ENCODE measurements at regions not wholly inside any gene's neighbourhood (a gene's known extent, or its start where the extent isn't known, plus 50 kb on each side); places are given as distances from the start of the nearest gene placed in this dataset.
A peak's percentile ranks its signal among the peaks of the same experiment; 100 is the strongest.

- H3K9me3 ChIP-seq (replicated peaks; ENCODE audit: control insufficient read depth, low read depth, low read length), result no peaks in the 10 kb centered on the region
- no peaks in the 10 kb centered on the region for H3K4me1 ChIP-seq (ENCODE audit: control insufficient read depth, insufficient read depth, low read length)
- H3K27me3 ChIP-seq (ENCODE audit: control insufficient read depth, insufficient read depth, low read length), result no peaks in the 10 kb centered on the region
- 97% methylated on average over 5 of the region's 8 CpGs for WGBS (ENCODE audit: insufficient coverage)
- no peak for DNase-seq
- no peaks in the 10 kb centered on the region for H3K36me3 ChIP-seq (ENCODE audit: control insufficient read depth, insufficient read depth, low read length)
- H3K4me3 ChIP-seq (ENCODE audit: low read length), result no peak overlapping the region
- H3K27ac ChIP-seq (ENCODE audit: low read length), result no peak overlapping the region
These were observed 405.4 kb downstream of the SOX2 start for GRCh38 chr3:182117131-182117530.

DNA sequence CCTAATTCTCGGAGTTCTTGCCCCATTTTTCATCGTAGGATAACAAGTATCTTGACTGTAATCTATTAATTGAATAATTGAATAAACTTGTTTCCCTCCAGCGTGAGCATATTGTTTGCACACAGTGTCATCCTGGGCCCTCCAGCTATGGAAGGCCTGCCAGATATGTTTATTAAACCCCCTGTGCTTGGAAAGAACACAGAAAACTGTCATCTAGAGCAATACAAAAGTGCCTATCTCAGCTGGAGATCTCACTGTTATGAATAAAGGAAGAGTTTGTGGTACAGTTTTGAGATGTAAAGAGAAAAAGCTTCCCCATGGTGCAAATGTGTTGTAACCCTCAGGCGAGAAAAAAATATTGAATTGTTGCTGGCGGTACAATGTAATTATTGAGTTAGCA lies 405.9 kb downstream of the SOX2 start:
- DNase-seq, result no peak
- no peak overlapping the region for H3K27ac ChIP-seq (ENCODE audit: low read length)
- H3K4me3 ChIP-seq (ENCODE audit: low read length), result no peak overlapping the region
- H3K36me3 ChIP-seq (ENCODE audit: control insufficient read depth, insufficient read depth, low read length), result no peaks in the 10 kb centered on the region
- H3K27me3 ChIP-seq (ENCODE audit: control insufficient read depth, insufficient read depth, low read length), result no peaks in the 10 kb centered on the region
- H3K9me3 ChIP-seq (replicated peaks; ENCODE audit: control insufficient read depth, low read depth, low read length), result no peaks in the 10 kb centered on the region
- H3K4me1 ChIP-seq (ENCODE audit: control insufficient read depth, insufficient read depth, low read length), result no peaks in the 10 kb centered on the region
- no CpG with 5 or more reads among the region's 5 CpGs for WGBS (ENCODE audit: insufficient coverage)

DNA sequence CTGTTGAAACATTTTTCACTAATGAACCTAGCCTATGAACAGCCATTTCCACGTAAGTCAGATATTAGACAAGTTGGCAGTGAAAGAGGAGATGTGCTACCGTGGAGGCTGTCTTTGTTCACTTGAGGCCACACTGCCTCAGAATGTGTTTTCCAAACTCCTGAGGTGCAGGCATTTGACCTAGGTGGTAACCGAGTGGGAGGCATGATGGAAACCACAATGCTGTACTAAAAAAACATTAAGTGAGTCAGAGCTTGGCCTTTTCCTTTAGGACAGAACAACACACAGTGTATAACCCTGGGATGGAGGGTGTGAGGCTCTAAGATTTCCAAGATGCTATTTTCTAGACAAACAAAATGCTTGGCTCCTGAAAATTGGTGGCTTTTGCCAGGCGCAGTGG lies 406.3 kb downstream of the SOX2 start:
- no peaks in the 10 kb centered on the region for H3K4me1 ChIP-seq (ENCODE audit: control insufficient read depth, insufficient read depth, low read length)
- H3K36me3 ChIP-seq (ENCODE audit: control insufficient read depth, insufficient read depth, low read length), result no peaks in the 10 kb centered on the region
- H3K27ac ChIP-seq (ENCODE audit: low read length), result no peak overlapping the region
- DNase-seq, result no peak
- no peak overlapping the region for H3K4me3 ChIP-seq (ENCODE audit: low read length)
- no peaks in the 10 kb centered on the region for H3K9me3 ChIP-seq (replicated peaks; ENCODE audit: control insufficient read depth, low read depth, low read length)
- H3K27me3 ChIP-seq (ENCODE audit: control insufficient read depth, insufficient read depth, low read length), result no peaks in the 10 kb centered on the region
- WGBS (ENCODE audit: insufficient coverage), result 86% methylated on average over 2 of the region's 4 CpGs

- H3K27ac ChIP-seq (ENCODE audit: low read length), result no peak overlapping the region
- H3K4me1 ChIP-seq (ENCODE audit: control insufficient read depth, insufficient read depth, low read length), result no peaks in the 10 kb centered on the region
- H3K36me3 ChIP-seq (ENCODE audit: control insufficient read depth, insufficient read depth, low read length), result no peaks in the 10 kb centered on the region
- H3K27me3 ChIP-seq (ENCODE audit: control insufficient read depth, insufficient read depth, low read length), result no peaks in the 10 kb centered on the region
- H3K4me3 ChIP-seq (ENCODE audit: low read length), result no peak overlapping the region
- WGBS (ENCODE audit: insufficient coverage), result no CpG with 5 or more reads among the region's 2 CpGs
- DNase-seq, result no peak
- H3K9me3 ChIP-seq (replicated peaks; ENCODE audit: control insufficient read depth, low read depth, low read length), result no peaks in the 10 kb centered on the region
These were observed 409.7 kb downstream of the SOX2 start for GRCh38 chr3:182121401-182121800.

- 20% methylated on average over 2 of the region's 3 CpGs for WGBS (ENCODE audit: insufficient coverage)
- H3K27me3 ChIP-seq (ENCODE audit: control insufficient read depth, insufficient read depth, low read length), result no peaks in the 10 kb centered on the region
These were observed 411.1 kb downstream of the SOX2 start for GRCh38 chr3:182122779-182123178.

GRCh38 chr3:182124187-182124586 lies 412.5 kb downstream of the SOX2 start:
- Histone ChIP-seq H3K4me3 (ENCODE audit: low read length) (no peak overlapping the region), H3K4me1 (ENCODE audit: control insufficient read depth, insufficient read depth, low read length) (no peaks in the 10 kb centered on the region), H3K36me3 (ENCODE audit: control insufficient read depth, insufficient read depth, low read length) (no peaks in the 10 kb centered on the region), H3K9me3 (replicated peaks; ENCODE audit: control insufficient read depth, low read depth, low read length) (no peaks in the 10 kb centered on the region), H3K27me3 (ENCODE audit: control insufficient read depth, insufficient read depth, low read length) (no peaks in the 10 kb centered on the region), H3K27ac (ENCODE audit: low read length) (no peak overlapping the region)
- peak; percentile 1 for DNase-seq
- WGBS (ENCODE audit: insufficient coverage), result no CpG with 5 or more reads among the region's 3 CpGs

More at GRCh38 chr3:182122779-182123178, 411.1 kb downstream of the SOX2 start:
- Histone ChIP-seq H3K4me3 (ENCODE audit: low read length) (no peak overlapping the region), H3K4me1 (ENCODE audit: control insufficient read depth, insufficient read depth, low read length) (no peaks in the 10 kb centered on the region), H3K36me3 (ENCODE audit: control insufficient read depth, insufficient read depth, low read length) (no peaks in the 10 kb centered on the region), H3K9me3 (replicated peaks; ENCODE audit: control insufficient read depth, low read depth, low read length) (no peaks in the 10 kb centered on the region), H3K27ac (ENCODE audit: low read length) (no peak overlapping the region)
- DNase-seq, result no peak

DNA sequence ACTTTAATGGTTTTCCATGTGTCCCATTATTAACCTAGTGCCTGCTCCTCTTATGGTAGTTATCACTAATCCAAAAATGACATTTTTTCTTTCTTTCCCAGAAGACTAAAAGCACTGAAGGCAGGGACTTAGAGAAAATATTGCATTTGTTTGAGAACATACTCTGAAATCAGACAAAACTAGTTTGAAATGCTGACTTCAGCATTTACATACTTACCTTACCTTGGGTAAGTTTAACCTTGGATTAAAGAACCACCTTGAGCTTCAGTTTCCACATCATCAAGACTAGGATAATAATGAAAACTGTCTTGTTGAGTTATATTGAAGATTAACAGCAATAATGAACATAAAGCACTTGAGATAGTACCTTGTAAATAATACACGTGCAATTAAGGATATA lies 413.0 kb downstream of the SOX2 start:
- Histone ChIP-seq H3K27me3 (ENCODE audit: control insufficient read depth, insufficient read depth, low read length) (no peaks in the 10 kb centered on the region), H3K4me3 (ENCODE audit: low read length) (no peak overlapping the region), H3K9me3 (replicated peaks; ENCODE audit: control insufficient read depth, low read depth, low read length) (no peaks in the 10 kb centered on the region), H3K27ac (ENCODE audit: low read length) (no peak overlapping the region), H3K4me1 (ENCODE audit: control insufficient read depth, insufficient read depth, low read length) (no peaks in the 10 kb centered on the region), H3K36me3 (ENCODE audit: control insufficient read depth, insufficient read depth, low read length) (no peaks in the 10 kb centered on the region)
- DNase-seq, result no peak
- WGBS (ENCODE audit: insufficient coverage), result no CpG with 5 or more reads among the region's 1 CpG

DNA sequence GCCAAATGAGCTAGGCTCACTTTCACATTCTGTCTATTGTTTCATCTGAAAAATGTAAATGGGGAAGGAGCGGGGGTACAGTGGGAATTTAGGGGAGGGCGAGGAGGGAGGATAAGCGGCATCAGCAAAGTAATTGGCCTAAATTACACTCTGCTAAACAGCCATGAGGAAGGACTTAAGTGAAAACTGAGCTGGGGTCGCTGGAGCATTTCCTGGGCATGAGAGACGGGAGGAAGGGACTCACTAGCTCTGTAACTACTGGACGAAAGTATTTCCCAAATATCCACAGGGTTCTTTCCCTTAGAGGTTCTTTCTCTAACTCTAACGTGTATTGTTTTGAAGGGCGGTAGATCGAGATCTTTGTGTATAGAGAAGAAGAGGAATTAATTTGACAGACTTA lies 418.0 kb downstream of the SOX2 start:
- H3K36me3 ChIP-seq (ENCODE audit: control insufficient read depth, insufficient read depth, low read length), result no peaks in the 10 kb centered on the region
- no peaks in the 10 kb centered on the region for H3K4me1 ChIP-seq (ENCODE audit: control insufficient read depth, insufficient read depth, low read length)
- no peak overlapping the region for H3K27ac ChIP-seq (ENCODE audit: low read length)
- H3K27me3 ChIP-seq (ENCODE audit: control insufficient read depth, insufficient read depth, low read length), result no peaks in the 10 kb centered on the region
- H3K4me3 ChIP-seq (ENCODE audit: low read length), result no peak overlapping the region
- no peak for DNase-seq
- no peaks in the 10 kb centered on the region for H3K9me3 ChIP-seq (replicated peaks; ENCODE audit: control insufficient read depth, low read depth, low read length)
- no CpG with 5 or more reads among the region's 9 CpGs for WGBS (ENCODE audit: insufficient coverage)

GRCh38 chr3:182133752-182134151 lies 422.0 kb downstream of the SOX2 start:
- no peaks in the 10 kb centered on the region for H3K9me3 ChIP-seq (replicated peaks; ENCODE audit: control insufficient read depth, low read depth, low read length)
- WGBS (ENCODE audit: insufficient coverage), result 67% methylated on average over 1 of the region's 2 CpGs
- no peaks in the 10 kb centered on the region for H3K36me3 ChIP-seq (ENCODE audit: control insufficient read depth, insufficient read depth, low read length)
- no peaks in the 10 kb centered on the region for H3K27me3 ChIP-seq (ENCODE audit: control insufficient read depth, insufficient read depth, low read length)
- H3K4me3 ChIP-seq (ENCODE audit: low read length), result no peak overlapping the region
- no peak for DNase-seq
- H3K4me1 ChIP-seq (ENCODE audit: control insufficient read depth, insufficient read depth, low read length), result no peaks in the 10 kb centered on the region
- no peak overlapping the region for H3K27ac ChIP-seq (ENCODE audit: low read length)

GRCh38 chr3:182135056-182135455 lies 423.3 kb downstream of the SOX2 start:
- Histone ChIP-seq H3K27me3 (ENCODE audit: control insufficient read depth, insufficient read depth, low read length) (no peaks in the 10 kb centered on the region), H3K4me1 (ENCODE audit: control insufficient read depth, insufficient read depth, low read length) (no peaks in the 10 kb centered on the region), H3K9me3 (replicated peaks; ENCODE audit: control insufficient read depth, low read depth, low read length) (no peaks in the 10 kb centered on the region), H3K27ac (ENCODE audit: low read length) (no peak overlapping the region), H3K4me3 (ENCODE audit: low read length) (no peak overlapping the region), H3K36me3 (ENCODE audit: control insufficient read depth, insufficient read depth, low read length) (no peaks in the 10 kb centered on the region)
- WGBS (ENCODE audit: insufficient coverage), result no CpG with 5 or more reads among the region's 2 CpGs
- no peak for DNase-seq
